ENCODE measurements at regions not wholly inside any gene's neighbourhood (a gene's known extent, or its start where the extent isn't known, plus 50 kb on each side); places are given as distances from the start of the nearest gene placed in this dataset.

DNA sequence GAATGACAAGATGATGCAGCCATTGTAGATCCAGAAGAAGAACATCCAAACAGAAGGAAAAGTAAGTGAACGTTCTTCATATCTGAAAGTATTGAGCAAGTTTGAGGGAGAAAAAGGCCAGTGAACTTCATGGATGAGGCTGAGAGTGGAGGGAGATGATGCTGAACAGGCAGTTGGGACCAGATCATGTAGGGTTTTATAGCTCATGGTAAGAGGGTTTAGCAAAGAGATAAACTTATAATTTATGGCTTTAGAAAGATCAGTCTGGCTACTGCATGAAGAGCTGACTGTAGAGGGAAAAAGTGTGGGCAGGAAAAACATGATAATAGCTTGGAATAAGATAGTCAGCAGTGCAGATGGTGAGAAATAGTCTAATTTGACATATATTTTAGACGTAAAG, 192.6 kb upstream of the LPP start:
- Mint-ChIP-seq H3K4me1 (peaks cover 43% of the 10 kb centered on the region), H3K27ac (no peak overlapping the region), H3K9me3 (no peaks in the 10 kb centered on the region), H3K36me3 (peaks cover 0 to 2% of the 10 kb centered on the region in 2 donors), H3K27me3 (ENCODE audit: low read depth in 3 of 3) (peaks cover 0 to 4% (median 0%) of the 10 kb centered on the region in 3 donors), H3K4me3 (no peak overlapping the region)
- H2AFZ ChIP-seq (ENCODE audit: insufficient read depth, low read depth, low read length, poor library complexity, severe bottlenecking): no peak overlapping the region
- H3K4me2 ChIP-seq (replicated peaks; ENCODE audit: extremely low read depth, low read length, poor library complexity, severe bottlenecking): no peak overlapping the region
- TF ChIP-seq CTCF (IDR thresholded peaks at IDR 0.05): no peak
- intact Hi-C loops (cut with micrococcal nuclease): no loop called here
- no peak overlapping the region for H3K9ac ChIP-seq (ENCODE audit: insufficient read depth, low read length, poor library complexity, severe bottlenecking)
- 86% methylated on average over 2 of the region's 2 CpGs for WGBS (ENCODE audit: insufficient coverage)
- H3K79me2 ChIP-seq (ENCODE audit: insufficient read depth, low read length): no peaks in the 10 kb centered on the region
- H4K20me1 ChIP-seq (ENCODE audit: insufficient read depth, low read length): no peaks in the 10 kb centered on the region
- no peak for DNase-seq
- H3K4me3 ChIP-seq (replicated peaks in 1 of 3; ENCODE audit: low read depth in 2 of 3, low read length in 3 of 3): no peak overlapping the region
- no peak overlapping the region for H3K27ac ChIP-seq (ENCODE audit: low read depth in 1 of 2, low read length in 2 of 2)
- peaks cover 73 to 76% of the 10 kb centered on the region in 2 donors for H3K4me1 ChIP-seq (ENCODE audit: control insufficient read depth in 1 of 2, insufficient read depth in 2 of 2, low read length in 2 of 2)
- H3K27me3 ChIP-seq (ENCODE audit: control insufficient read depth in 2 of 2, insufficient read depth in 2 of 2, low read length in 2 of 2): no peaks in the 10 kb centered on the region
- no peaks in the 10 kb centered on the region for H3K9me3 ChIP-seq (replicated peaks in 1 of 2; ENCODE audit: control insufficient read depth in 1 of 2, insufficient read depth in 1 of 2, low read length in 2 of 2)
- H3K36me3 ChIP-seq (replicated peaks in 1 of 2; ENCODE audit: control insufficient read depth in 1 of 2, insufficient read depth in 2 of 2, low read length in 2 of 2): no peaks in the 10 kb centered on the region

- peak overlapping the region; percentile 68 to 81 for H3K27ac ChIP-seq (ENCODE audit: low read depth in 1 of 2, low read length in 2 of 2)
- H3K4me3 ChIP-seq (replicated peaks in 1 of 3; ENCODE audit: low read depth in 2 of 3, low read length in 3 of 3): peak overlapping the region in 1 of 3 experiments; percentile 7
- no peaks in the 10 kb centered on the region for H3K36me3 ChIP-seq (replicated peaks in 1 of 2; ENCODE audit: control insufficient read depth in 1 of 2, insufficient read depth in 2 of 2, low read length in 2 of 2)
- H3K9me3 Mint-ChIP-seq: no peaks in the 10 kb centered on the region
- no peak overlapping the region for H3K27ac Mint-ChIP-seq
- 100% methylated on average over 1 of the region's 5 CpGs for WGBS (ENCODE audit: insufficient coverage)
- peaks cover 44% of the 10 kb centered on the region for H3K4me1 Mint-ChIP-seq
- no peaks in the 10 kb centered on the region for H4K20me1 ChIP-seq (ENCODE audit: insufficient read depth, low read length)
- intact Hi-C loops (cut with micrococcal nuclease): no loop called here
- no peak overlapping the region for H2AFZ ChIP-seq (ENCODE audit: insufficient read depth, low read depth, low read length, poor library complexity, severe bottlenecking)
- H3K27me3 Mint-ChIP-seq (ENCODE audit: low read depth in 3 of 3): peaks cover 0 to 4% (median 0%) of the 10 kb centered on the region in 3 donors
- peak overlapping the region; percentile 29 for H3K4me2 ChIP-seq (replicated peaks; ENCODE audit: extremely low read depth, low read length, poor library complexity, severe bottlenecking)
- no peaks in the 10 kb centered on the region for H3K27me3 ChIP-seq (ENCODE audit: control insufficient read depth in 2 of 2, insufficient read depth in 2 of 2, low read length in 2 of 2)
- no peaks in the 10 kb centered on the region for H3K79me2 ChIP-seq (ENCODE audit: insufficient read depth, low read length)
- no peak for DNase-seq
- H3K36me3 Mint-ChIP-seq: no peaks in the 10 kb centered on the region
- no peak overlapping the region for H3K9ac ChIP-seq (ENCODE audit: insufficient read depth, low read length, poor library complexity, severe bottlenecking)
- peaks cover 73 to 78% of the 10 kb centered on the region in 2 donors for H3K4me1 ChIP-seq (ENCODE audit: control insufficient read depth in 1 of 2, insufficient read depth in 2 of 2, low read length in 2 of 2)
- no peak overlapping the region for H3K4me3 Mint-ChIP-seq
- no peaks in the 10 kb centered on the region for H3K9me3 ChIP-seq (replicated peaks in 1 of 2; ENCODE audit: control insufficient read depth in 1 of 2, insufficient read depth in 1 of 2, low read length in 2 of 2)
- no peak for TF ChIP-seq CTCF (IDR thresholded peaks at IDR 0.05)
Observed at GRCh38 chr3:187963003-187963676, 190.8 kb upstream of the LPP start.

Measured in CD14-positive monocyte (primary cell).